ENCODE measurements at regions not wholly inside any gene's neighbourhood (a gene's known extent, or its start where the extent isn't known, plus 50 kb on each side); places are given as distances from the start of the nearest gene placed in this dataset.

- POLR2A ChIA-PET, result no interaction called here
- Histone ChIP-seq H3K4me3 (ENCODE audit: low read depth in 2 of 2, low read length in 1 of 2) (no peak overlapping the region), H2AFZ (ENCODE audit: low read depth) (no peak overlapping the region), H3K27me3 (ENCODE audit: insufficient read depth) (no peaks in the 10 kb centered on the region; the same call in 1 of the 2 replicates), H3K79me2 (ENCODE audit: insufficient read depth) (no peaks in the 10 kb centered on the region), H3K9me3 (no peaks in the 10 kb centered on the region), H4K20me1 (ENCODE audit: insufficient read depth) (no peaks in the 10 kb centered on the region), H3K4me2 (no peak overlapping the region), H3F3A (replicated peaks; ENCODE audit: insufficient read depth) (no peaks in the 10 kb centered on the region), H3K27ac (ENCODE audit: low read depth in 2 of 2, low read length in 1 of 2) (no peak overlapping the region), H3K9ac (no peak overlapping the region), H3K9me2 (no peaks in the 10 kb centered on the region), H3K4me1 (ENCODE audit: control insufficient read depth in 1 of 2, insufficient read depth in 2 of 2, low read depth in 1 of 2, low read length in 1 of 2) (no peaks in the 10 kb centered on the region), H3K36me3 (replicated peaks in 1 of 2; ENCODE audit: control insufficient read depth in 1 of 2, insufficient read depth in 2 of 2, low read length in 1 of 2) (no peaks in the 10 kb centered on the region)
- TF ChIP-seq, protein P1, sequence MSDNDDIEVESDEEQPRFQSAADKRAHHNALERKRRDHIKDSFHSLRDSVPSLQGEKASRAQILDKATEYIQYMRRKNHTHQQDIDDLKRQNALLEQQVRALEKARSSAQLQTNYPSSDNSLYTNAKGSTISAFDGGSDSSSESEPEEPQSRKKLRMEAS (IDR thresholded peaks at IDR 0.05; ENCODE audit: low read depth), result no peak
- TF ChIP-seq MXI1 (IDR thresholded peaks at IDR 0.05; ENCODE audit: low read depth, low read length) (no peak), CTCF (IDR thresholded peaks at IDR 0.05) (no peak), RAD21 (IDR thresholded peaks at IDR 0.05; ENCODE audit: low read length) (no peak), EP300 (IDR thresholded peaks at IDR 0.05; ENCODE audit: borderline replicate concordance in 1 of 2, low read depth in 1 of 2, low read length in 1 of 2) (no peak), RCOR1 (IDR thresholded peaks at IDR 0.05; ENCODE audit: low read length) (no peak), SMC3 (IDR thresholded peaks at IDR 0.05; ENCODE audit: low read depth, low read length) (no peak), GATA2 (CRISPR knock-in tag; IDR thresholded peaks at IDR 0.05) (no peak), FOXM1 (IDR thresholded peaks at IDR 0.05; ENCODE audit: low read depth) (no peak), ZBTB33 (IDR thresholded peaks at IDR 0.05; ENCODE audit: borderline replicate concordance, low read depth) (no peak), REST (IDR thresholded peaks at IDR 0.05; ENCODE audit: low read depth, low read length) (no peak), NRF1 (IDR thresholded peaks at IDR 0.05; ENCODE audit: low read depth, low read length) (no peak), JUND (IDR thresholded peaks at IDR 0.05) (no peak), NFIC (IDR thresholded peaks at IDR 0.05; ENCODE audit: borderline replicate concordance) (no peak), TCF12 (IDR thresholded peaks at IDR 0.05) (no peak), SIN3A (IDR thresholded peaks at IDR 0.05; ENCODE audit: borderline replicate concordance, low read depth, low read length) (no peak), USF2 (IDR thresholded peaks at IDR 0.05; ENCODE audit: borderline replicate concordance, low read depth, low read length) (no peak), FOSL2 (IDR thresholded peaks at IDR 0.05; ENCODE audit: borderline replicate concordance, low read depth) (no peak)
- TF ChIP-seq, protein P2, sequence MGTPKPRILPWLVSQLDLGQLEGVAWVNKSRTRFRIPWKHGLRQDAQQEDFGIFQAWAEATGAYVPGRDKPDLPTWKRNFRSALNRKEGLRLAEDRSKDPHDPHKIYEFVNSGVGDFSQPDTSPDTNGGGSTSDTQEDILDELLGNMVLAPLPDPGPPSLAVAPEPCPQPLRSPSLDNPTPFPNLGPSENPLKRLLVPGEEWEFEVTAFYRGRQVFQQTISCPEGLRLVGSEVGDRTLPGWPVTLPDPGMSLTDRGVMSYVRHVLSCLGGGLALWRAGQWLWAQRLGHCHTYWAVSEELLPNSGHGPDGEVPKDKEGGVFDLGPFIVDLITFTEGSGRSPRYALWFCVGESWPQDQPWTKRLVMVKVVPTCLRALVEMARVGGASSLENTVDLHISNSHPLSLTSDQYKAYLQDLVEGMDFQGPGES (IDR thresholded peaks at IDR 0.05; ENCODE audit: low read depth, low read length), result no peak
- 18% methylated on average over 1 of the region's 1 CpG for WGBS (ENCODE audit: low lambda C conversion rate)
- DNase-seq, result no peak
- CTCF ChIA-PET, result no interaction called here
Observed at GRCh38 chr7:28293527-28293835, 112.9 kb upstream of the JAZF1 start.

Data from SK-N-SH (cell line).